RWPE2 (cell line): ENCODE measurements at regions not wholly inside any gene's neighbourhood (a gene's known extent, or its start where the extent isn't known, plus 50 kb on each side); places are given as distances from the start of the nearest gene placed in this dataset.

Experiments used
- ATAC-seq: fragments of 200-7000 bp; cut with Tn5 transposase; 3 replicates; pipeline ENCODE4 v1.9.1; 2021; ENCODE audit warnings: low read depth
- DNase-seq: peaks from one replicate; pipeline ENCODE4 v3.0.0-alpha.2; 2020; ENCODE audit warnings: low spot score
- H3K27ac ChIP-seq: fragments of 450-650 bp; 2 replicates; pipeline ENCODE4 v1.5.1; 2017; ENCODE audit warnings: mild to moderate bottlenecking; ENCODE audit not compliant: poor library complexity, severe bottlenecking
- H3K27me3 ChIP-seq: fragments of 250-450 bp; sonication (Bioruptor Pico); 2 replicates; pipeline ENCODE4 v1.5.1; 2021; ENCODE audit warnings: mild to moderate bottlenecking, moderate library complexity; ENCODE audit not compliant: insufficient read depth, poor library complexity, severe bottlenecking
- H3K36me3 ChIP-seq: fragments of 250-450 bp; sonication (Bioruptor Pico); 2 replicates; pipeline ENCODE4 v1.5.1; 2020; ENCODE audit warnings: low read depth, mild to moderate bottlenecking, moderate library complexity
- H3K4me1 ChIP-seq: fragments of 250-450 bp; sonication (Bioruptor Pico); 2 replicates; pipeline ENCODE4 v1.5.1; 2021; ENCODE audit warnings: mild to moderate bottlenecking, moderate library complexity; ENCODE audit not compliant: insufficient read depth, poor library complexity, severe bottlenecking
- H3K4me3 ChIP-seq: fragments of 250-450 bp; sonication (Bioruptor Pico); 2 replicates; pipeline ENCODE4 v1.5.1; 2021; ENCODE audit warnings: mild to moderate bottlenecking, moderate library complexity; ENCODE audit not compliant: severe bottlenecking
- H3K9me3 ChIP-seq: fragments of 250-450 bp; sonication (Bioruptor Pico); 2 replicates; pipeline ENCODE4 v1.5.1; 2021; ENCODE audit warnings: mild to moderate bottlenecking, moderate library complexity; ENCODE audit not compliant: severe bottlenecking
- TF ChIP-seq, protein P1 (sequence below): fragments of 450-650 bp; IDR thresholded peaks from one replicate; pipeline ENCODE4 v1.5.1; 2017; ENCODE audit warnings: mild to moderate bottlenecking, moderate library complexity; ENCODE audit not compliant: poor library complexity, severe bottlenecking

DNA sequence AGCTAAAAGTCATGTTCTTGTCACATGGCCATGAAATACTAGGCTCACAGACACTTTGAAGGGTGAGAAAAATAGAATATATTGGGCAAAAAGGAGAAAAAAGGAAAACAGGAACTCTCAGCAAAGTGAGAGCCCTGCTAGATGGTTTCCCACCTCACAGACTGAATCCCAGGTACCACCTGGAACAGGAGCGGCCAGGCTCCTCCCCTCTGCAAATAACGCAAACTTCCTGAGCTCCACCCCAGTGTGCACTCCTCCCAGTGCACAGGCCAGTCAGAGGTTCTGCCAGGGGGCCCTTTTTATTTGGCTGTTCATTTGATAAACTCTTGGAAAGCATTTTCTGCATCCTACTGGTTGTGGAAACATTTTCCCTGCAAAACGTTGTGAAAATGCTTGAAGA is 780.4 kb downstream of the TBL1XR1 start:
- Histone ChIP-seq H3K27me3 (no peaks in the 10 kb centered on the region), H3K27ac (no peak overlapping the region), H3K4me3 (no peak overlapping the region), H3K9me3 (no peaks in the 10 kb centered on the region), H3K4me1 (no peaks in the 10 kb centered on the region), H3K36me3 (no peaks in the 10 kb centered on the region)
- TF ChIP-seq, protein P1, sequence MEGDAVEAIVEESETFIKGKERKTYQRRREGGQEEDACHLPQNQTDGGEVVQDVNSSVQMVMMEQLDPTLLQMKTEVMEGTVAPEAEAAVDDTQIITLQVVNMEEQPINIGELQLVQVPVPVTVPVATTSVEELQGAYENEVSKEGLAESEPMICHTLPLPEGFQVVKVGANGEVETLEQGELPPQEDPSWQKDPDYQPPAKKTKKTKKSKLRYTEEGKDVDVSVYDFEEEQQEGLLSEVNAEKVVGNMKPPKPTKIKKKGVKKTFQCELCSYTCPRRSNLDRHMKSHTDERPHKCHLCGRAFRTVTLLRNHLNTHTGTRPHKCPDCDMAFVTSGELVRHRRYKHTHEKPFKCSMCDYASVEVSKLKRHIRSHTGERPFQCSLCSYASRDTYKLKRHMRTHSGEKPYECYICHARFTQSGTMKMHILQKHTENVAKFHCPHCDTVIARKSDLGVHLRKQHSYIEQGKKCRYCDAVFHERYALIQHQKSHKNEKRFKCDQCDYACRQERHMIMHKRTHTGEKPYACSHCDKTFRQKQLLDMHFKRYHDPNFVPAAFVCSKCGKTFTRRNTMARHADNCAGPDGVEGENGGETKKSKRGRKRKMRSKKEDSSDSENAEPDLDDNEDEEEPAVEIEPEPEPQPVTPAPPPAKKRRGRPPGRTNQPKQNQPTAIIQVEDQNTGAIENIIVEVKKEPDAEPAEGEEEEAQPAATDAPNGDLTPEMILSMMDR = no peak
- no peak for DNase-seq
- ATAC-seq = no peak

DNA sequence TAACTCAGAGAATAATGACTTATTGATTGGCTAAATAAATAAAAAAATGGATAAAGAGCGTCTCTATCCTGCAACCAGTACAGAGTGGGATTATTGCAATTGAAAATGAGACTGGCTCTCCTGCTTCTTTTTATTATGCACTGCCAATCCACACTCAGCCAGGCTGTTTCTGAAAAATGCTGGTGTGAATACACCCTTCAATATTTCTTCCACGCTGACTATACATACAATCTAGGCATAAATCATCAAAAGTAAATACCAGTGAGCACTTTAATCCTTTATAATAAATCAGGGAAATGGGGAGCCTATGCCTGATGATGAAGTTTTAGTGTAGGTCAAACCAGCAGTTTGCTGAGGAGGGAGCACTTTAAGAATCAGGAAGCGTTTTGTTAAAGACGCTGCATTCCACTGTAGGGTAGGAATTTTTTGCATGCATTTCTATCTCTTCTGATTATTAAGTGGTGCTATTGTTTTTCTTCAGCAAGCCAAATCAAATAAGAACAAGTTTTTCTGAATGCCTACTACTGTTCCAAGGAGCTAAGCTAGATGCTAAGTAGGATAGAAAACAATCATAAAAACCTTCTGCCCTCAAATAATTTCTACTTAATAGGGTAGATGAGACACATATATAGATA is 781.5 kb downstream of the TBL1XR1 start:
- DNase-seq = no peak
- Histone ChIP-seq H3K36me3 (no peaks in the 10 kb centered on the region), H3K4me1 (no peaks in the 10 kb centered on the region), H3K4me3 (no peak overlapping the region), H3K27me3 (peaks cover 4% of the 10 kb centered on the region), H3K27ac (no peak overlapping the region), H3K9me3 (no peaks in the 10 kb centered on the region)
- TF ChIP-seq, protein P1 = no peak
- no peak for ATAC-seq

DNA sequence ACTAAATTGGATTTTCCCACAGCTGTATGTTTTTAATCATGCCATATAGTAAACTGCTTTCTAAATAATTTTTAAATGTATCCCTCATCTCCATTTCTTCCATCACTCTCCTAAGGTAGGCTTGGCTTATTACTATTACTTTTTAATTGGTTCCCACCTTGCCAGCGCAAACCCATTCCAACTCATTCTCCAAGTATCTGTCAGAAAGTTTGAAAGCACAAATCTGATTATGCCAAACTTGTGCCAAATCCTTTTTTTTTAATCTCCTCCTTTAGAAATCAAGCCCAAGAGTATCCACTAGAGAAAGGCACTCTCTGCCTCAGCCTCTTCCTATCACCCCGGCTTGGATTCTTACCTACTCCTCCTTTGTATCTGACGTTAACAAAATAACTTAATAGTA is 784.5 kb downstream of the TBL1XR1 start:
- H3K27ac ChIP-seq = no peak overlapping the region
- TF ChIP-seq, protein P1 = no peak
- no peak for ATAC-seq

DNA sequence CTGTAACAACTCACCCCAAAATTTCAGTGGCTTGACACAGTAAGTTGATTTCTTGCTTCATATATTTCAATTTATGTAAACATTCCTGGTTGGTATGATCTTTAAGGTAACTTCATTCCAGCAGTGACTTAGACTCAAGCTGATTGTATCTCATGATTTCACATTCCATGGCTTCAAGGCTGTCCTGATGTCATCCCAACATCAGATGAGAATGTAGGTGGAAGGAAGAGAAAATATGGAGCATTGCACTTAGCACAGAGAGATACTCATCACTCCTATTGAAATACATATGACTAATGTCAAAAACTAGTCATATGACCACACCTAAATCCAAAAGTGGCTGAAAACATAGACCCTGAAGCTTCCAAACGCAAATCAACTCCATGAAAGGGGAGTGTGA is 793.8 kb downstream of the TBL1XR1 start:
- no peaks in the 10 kb centered on the region for H3K36me3 ChIP-seq
- TF ChIP-seq, protein P1 = no peak

More for the DNA sequence above, 784.5 kb downstream of the TBL1XR1 start:
- Histone ChIP-seq H3K4me1 (no peaks in the 10 kb centered on the region), H3K27me3 (peaks cover 4% of the 10 kb centered on the region), H3K9me3 (no peaks in the 10 kb centered on the region), H3K36me3 (no peaks in the 10 kb centered on the region), H3K4me3 (no peak overlapping the region)
- DNase-seq = no peak

DNA sequence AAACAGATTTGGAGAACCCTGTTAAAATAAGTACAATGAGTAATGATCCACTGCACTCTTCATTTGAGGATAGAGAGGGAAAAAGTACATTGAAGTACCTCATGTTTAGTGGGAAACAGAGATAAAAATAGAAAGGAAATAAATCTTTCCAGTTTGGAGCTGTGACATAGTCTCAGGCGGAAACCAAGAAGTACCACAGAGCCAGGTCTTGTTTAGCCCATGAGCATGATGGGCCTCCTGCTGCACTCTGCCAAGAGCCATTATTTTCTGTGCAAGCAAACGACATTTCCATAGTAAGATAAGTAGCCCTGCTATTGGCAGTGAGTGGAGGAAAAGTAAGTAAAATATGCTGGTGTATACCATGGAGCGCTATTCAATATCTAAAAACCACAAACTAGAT is 796.1 kb downstream of the TBL1XR1 start:
- DNase-seq (no peak), ATAC-seq (no peak)
- TF ChIP-seq, protein P1 = no peak
- no peaks in the 10 kb centered on the region for H3K9me3 ChIP-seq
- H3K27me3 ChIP-seq = no peaks in the 10 kb centered on the region
- no peak overlapping the region for H3K4me3 ChIP-seq
- no peaks in the 10 kb centered on the region for H3K36me3 ChIP-seq
- no peak overlapping the region for H3K27ac ChIP-seq
- H3K4me1 ChIP-seq = no peaks in the 10 kb centered on the region

More for the DNA sequence above, 793.8 kb downstream of the TBL1XR1 start:
- no peak overlapping the region for H3K27ac ChIP-seq
- no peaks in the 10 kb centered on the region for H3K9me3 ChIP-seq
- H3K4me3 ChIP-seq = no peak overlapping the region
- H3K27me3 ChIP-seq = no peaks in the 10 kb centered on the region
- H3K4me1 ChIP-seq = no peaks in the 10 kb centered on the region
- DNase-seq (no peak), ATAC-seq (no peak)
